SKM-1 (cell line): ENCODE measurements at regions not wholly inside any gene's neighbourhood (a gene's known extent, or its start where the extent isn't known, plus 50 kb on each side); places are given as distances from the start of the nearest gene placed in this dataset.
"Not testable (repeated sequence)": the region's sequence is repeated elsewhere in the genome, so short reads cannot be mapped to it uniquely, and the experiment has no call there.

Experiments used
- DNase-seq: peaks from one replicate; lab custom pipeline; 2025; ENCODE audit not compliant: unreplicated experiment; lab: John Stamatoyannopoulos, UW

- no peak for DNase-seq
These were observed 172.7 kb downstream of the BMP7 start for GRCh38 chr20:57093766-57094165.

DNA sequence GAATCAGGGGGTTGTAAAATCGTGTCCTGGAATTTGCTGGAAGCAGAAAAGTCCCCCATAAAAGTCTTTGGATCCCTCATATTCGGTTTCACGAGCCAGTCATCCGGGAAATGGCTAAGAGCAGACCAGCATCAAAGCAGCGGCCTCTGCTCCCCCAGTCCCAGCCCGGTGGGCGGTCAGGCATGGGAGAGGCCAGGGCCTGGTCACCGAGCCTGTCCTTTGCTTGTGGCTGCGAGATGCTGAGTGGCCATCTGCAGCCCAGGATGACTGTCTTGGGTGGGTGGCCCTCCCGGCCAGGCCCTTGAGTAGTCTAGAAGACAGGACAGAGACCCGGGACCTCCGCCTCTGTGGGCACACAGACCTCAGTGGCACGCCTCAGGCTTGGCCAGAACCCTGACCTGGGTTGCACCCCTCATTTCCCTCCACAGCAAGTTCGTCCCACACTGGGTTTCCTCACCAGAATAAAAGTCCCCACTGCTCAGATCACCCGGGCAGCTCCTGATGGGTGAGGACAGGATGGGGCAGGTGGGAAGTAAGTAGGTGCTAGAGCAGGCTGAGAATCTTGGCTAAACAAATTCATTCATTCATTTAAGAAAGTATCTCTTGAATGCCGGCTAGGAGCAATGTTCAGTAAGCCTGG, 172.1 kb downstream of the BMP7 start:
- DNase-seq: no peak

GRCh38 chr20:57094991-57095390, 171.4 kb downstream of the BMP7 start:
- no peak for DNase-seq

DNA sequence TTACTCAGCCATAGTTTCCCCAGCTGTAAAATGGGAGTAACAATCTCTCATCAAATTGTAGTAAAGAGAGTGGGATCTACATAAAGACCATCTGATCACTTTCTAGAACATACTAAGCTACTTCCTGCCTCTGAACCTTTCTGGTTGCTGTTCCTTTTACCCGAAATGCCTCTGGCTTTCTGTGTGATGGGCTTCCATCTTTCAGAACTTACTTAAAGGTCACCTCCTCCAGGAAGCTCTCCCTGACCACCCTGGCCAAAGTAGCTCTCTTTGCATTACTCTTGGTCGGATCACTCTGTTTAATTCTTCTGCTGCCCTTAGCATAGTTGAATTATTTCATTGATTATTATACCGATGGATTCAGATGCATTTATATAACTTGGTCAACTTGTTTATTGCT, 171.0 kb downstream of the BMP7 start:
- no peak for DNase-seq

- no peak for DNase-seq
These were observed 169.1 kb downstream of the BMP7 start for GRCh38 chr20:57097245-57097915.

- DNase-seq: no peak
These were observed 164.3 kb downstream of the BMP7 start for GRCh38 chr20:57102160-57102559.

GRCh38 chr20:57102566-57102965, 163.9 kb downstream of the BMP7 start:
- no peak for DNase-seq

- no peak for DNase-seq
These were observed 163.2 kb downstream of the BMP7 start for GRCh38 chr20:57103146-57103800.

DNA sequence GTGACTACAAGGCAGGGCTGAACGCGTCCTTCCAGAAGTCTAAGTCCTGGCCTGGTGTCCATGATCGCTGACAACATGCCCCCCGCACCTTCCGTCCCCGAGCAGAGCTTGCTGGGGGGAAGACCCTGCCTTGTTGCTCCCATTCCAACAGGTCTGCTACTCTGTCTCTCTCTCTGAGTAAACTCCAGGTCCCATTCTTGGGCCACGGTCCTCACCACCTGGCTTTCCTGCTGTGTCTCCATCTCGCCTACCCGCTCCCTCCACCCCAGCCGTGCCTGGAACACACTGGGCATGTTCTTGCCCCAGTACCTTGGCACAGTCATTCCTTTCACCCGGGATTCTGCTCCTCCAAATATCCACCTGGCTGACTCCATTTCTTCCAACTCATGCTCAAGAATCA, 162.3 kb downstream of the BMP7 start:
- no peak for DNase-seq

DNA sequence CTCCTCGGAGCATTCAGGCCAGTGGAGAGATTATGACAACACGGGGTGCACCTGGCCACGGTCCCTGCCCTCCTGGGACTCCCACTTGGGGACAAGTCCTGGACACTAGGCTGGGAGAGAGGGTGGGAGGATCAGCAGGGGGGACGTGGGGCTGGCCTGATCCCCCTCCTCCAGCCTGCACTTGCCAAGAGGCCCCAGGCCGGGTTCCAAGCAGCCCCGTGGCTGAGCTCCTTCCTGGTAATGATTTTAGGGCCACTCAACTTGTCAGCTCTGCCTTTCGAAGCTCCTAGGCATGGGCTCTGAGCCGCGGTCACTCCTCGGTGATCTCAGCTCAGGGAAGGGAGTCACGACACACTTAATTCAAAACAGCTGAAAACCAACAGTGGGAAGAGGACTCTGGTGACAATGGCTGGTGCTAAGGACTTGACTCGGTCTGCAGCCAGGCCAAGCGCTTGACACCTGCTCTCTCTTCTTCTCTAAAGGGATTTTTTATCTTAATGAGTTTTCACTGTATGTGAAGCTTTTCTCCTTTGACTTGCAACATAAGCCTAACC, 161.7 kb downstream of the BMP7 start:
- no peak for DNase-seq

DNA sequence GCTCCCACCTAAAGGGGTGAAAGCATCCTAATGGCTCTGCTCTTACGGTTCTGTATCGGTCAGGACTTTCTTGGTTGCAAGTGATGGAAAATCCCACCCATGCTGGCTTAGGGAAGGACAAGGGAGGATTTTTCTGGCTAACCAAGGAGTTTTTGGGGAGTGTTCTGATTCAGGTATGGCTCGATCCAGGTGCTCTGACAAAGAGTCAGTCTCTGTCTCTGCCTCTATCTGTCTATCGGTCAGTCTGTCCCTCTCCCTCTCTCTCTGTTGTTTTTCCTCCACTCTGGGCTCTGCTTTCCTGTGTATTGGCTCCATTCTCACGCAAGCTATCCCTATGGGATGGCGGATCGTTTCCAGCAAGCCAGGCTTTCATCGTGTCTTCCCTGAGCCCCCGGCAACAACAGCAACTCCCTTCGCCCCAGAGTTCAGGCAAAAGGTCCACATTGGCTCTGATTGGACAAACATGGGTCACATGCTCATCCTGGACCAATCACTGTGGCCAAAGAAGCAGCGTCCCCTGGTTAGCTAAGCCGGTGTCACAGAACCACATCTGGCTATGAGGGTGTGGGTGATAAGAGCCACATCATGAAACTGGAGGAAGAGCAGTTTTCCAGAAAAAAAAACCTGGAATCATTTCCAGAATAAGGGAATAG, 160.3 kb downstream of the BMP7 start:
- no peak for DNase-seq

GRCh38 chr20:57106692-57107091, 159.7 kb downstream of the BMP7 start:
- no peak for DNase-seq

- DNase-seq: no peak
These were observed 159.2 kb downstream of the BMP7 start for GRCh38 chr20:57107208-57107607.

DNA sequence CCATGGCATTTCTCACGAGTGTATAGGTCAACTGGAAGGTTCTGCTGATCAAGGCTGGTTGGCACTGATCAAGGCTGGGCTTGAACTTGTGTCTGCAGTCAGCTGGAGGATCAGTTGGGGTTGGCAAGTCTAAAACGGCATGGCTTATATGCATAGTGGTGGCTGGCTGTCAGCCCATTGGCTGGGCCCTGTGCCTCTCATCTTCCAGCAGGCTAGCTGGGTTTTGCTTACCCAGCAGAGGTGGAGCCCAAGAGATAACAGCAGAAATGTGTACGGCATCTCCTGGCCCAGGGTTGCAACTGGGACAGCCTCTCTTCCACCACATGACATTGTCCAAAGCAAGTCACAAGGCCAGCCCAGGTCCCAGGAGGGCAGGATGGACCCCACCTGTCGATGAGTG, 158.2 kb downstream of the BMP7 start:
- DNase-seq: no peak

DNA sequence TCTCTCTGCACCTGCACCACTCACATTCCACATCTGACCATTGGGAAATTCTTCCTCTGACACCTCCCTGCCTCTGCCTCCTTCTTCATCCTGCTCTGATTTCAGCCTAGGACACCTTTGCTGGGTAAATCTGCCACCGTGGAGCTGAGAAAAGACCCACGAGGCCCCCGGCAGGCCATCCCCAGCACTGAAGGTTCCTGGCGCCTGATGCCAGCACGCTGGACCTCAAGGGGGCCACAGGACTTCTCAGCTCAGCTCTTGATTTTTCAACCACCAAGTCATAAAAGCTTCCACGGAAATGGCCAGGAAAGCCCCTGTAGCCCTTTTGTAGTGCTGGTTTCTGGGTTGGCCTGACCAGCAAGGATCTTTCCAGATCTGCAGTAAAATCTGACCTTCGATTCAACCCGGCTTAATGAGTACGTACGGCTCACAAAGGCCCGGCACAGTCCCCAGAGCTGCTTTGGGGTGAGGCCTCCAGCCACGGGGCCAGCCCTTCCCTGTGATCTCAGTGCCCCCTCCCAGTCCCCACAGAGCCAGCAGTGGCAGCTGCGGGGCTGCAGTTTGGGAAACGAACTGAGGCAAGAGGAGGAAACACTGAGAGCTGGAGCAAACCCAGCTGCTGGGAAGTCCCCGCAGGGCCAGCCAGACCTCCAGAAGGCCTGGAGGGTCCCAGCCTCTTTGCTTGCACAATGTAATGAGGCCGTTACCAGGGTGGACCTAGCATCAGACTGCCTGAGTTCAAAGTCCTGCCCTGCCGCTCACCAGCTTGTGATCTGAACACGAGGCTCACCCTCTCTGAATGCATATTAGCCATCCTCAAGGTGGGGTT, 157.5 kb downstream of the BMP7 start:
- no peak for DNase-seq

DNA sequence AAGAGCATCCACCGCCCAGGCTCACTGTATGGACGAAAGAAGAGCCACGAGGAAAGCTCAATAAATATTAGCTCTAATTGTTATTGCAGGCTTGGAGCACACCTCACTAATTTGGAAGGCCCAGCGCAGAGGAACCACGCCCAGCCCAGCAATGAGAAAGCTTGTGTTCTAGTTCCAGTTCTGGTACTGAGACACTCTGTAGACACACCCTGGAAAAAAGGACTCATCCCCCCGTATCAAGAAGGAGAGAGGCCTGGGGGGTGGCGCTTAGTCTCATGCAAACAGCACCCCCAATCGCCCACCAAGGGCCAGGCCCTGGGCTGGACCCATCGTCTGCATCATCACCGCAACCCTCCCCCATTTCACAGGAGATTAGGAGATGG, 156.9 kb downstream of the BMP7 start:
- DNase-seq: no peak

DNA sequence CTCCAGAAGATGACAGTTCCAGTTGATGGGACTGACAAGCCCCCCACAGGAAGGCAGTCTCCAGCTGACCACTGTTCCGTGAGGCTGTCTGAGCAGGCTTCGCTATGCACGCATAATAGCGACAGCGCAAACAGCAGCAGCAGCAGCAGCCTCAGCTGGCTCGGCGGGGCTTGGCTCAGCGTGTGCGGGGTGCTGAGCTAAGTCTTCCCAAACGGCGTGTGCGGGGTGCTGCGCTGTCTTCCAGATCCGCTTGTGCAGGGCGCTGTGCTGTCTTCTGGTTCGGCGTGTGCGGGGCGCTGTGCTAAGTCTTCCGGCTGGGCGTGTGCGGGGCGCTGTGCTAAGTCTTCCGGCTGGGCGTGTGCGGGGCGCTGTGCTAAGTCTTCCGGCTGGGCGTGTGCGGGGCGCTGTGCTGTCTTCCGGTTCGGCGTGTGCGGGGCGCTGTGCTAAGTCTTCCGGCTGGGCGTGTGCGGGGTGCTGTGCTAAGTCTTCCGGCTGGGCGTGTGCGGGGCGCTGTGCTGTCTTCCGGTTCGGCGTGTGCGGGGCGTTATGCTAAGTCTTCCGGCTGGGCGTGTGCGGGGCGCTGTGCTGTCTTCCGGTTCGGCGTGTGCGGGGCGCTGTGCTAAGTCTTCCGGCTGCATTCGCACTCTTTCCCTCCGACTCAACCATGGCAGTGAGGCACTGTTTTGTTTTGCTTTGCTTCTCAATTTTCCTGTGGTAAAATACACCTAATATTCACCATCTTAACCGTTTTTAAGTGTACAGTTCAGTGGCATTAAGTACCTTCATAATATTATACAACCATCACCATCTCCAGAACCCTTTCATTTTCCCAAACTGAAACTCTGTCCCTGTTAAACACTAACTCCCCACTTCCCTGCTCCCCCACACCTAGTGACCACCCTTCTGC, 156.1 kb downstream of the BMP7 start:
- not testable (repeated sequence) for DNase-seq

DNA sequence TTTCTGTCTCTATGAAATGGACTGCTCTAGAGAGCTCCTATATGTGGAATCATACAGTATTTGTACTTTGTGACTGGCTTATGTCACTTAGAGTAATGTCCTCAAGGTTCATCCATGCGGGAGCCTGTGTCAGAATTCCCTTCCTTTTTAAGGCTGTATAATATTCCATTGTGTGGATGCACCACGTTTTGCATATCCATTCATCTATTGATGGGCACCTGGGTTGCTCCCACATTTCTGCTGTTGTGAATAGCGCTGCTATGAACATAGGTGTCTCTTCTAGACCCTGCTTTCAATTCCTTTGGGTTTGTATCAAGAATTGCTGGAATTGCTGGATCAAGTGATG, 155.4 kb downstream of the BMP7 start:
- DNase-seq: no peak

GRCh38 chr20:57112448-57112847, 154.0 kb downstream of the BMP7 start:
- DNase-seq: no peak
